Type B pancreatic cell (in vitro differentiated cells): ENCODE measurements at regions not wholly inside any gene's neighbourhood (a gene's known extent, or its start where the extent isn't known, plus 50 kb on each side); places are given as distances from the start of the nearest gene placed in this dataset.

ENCODE experiments used
- DNase-seq: peaks from one replicate; pipeline ENCODE4 v3.0.0; 2021; ENCODE audit warnings: mixed read lengths; ENCODE audit not compliant: unreplicated experiment; ENCODE audit errors: extremely low spot score
- H3K27ac Mint-ChIP-seq: 2 replicates; pipeline ENCODE4 v1.8.0; 2021; ENCODE audit warnings: mild to moderate bottlenecking, mixed read lengths
- H3K27me3 Mint-ChIP-seq: 2 replicates; pipeline ENCODE4 v1.8.0; 2021; ENCODE audit warnings: mixed read lengths
- H3K36me3 Mint-ChIP-seq: 2 replicates; pipeline ENCODE4 v1.8.0; 2021; ENCODE audit warnings: mixed read lengths
- H3K4me1 Mint-ChIP-seq: one replicate; pipeline ENCODE4 v1.8.0; 2021; ENCODE audit warnings: mixed read lengths; ENCODE audit not compliant: unreplicated experiment
- H3K4me3 Mint-ChIP-seq: 2 replicates; pipeline ENCODE4 v1.8.0; 2021; ENCODE audit warnings: mild to moderate bottlenecking, mixed read lengths
- H3K9me3 Mint-ChIP-seq: 2 replicates; pipeline ENCODE4 v1.8.0; 2021; ENCODE audit warnings: mixed read lengths
- TF ChIP-seq, protein P1 (sequence below): fragments of 200-600 bp; sonication (generic); conservative IDR thresholded peaks from 2 replicates; pipeline ENCODE4 v1.5.0; 2021; ENCODE audit warnings: antibody characterized with exemption, mild to moderate bottlenecking

DNA sequence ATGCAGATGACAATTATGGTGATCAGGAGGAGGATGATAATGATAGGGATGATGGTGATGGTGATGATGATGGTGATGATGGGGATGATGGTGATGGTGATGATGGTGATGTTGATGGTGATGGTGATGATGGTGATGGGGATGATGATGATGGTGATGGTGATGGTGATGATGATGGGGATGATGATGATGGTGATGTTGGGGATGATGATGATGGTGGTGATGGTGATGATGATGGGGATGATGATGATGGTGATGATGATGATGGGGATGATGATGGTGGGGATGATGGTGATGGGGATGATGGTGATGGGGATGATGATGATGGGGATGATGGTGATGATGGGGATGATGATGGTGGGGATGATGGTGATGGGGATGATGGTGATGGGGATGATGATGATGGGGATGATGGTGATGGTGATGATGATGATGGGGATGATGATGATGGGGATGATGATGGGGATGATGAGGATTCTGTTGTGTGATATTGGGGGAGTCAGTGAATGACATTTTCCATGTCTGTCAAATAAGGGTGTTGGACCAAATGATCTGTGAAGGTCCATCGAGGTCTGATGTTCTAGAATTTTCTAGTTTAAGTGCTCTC is 65.6 kb upstream of the RPL11 start:
- Mint-ChIP-seq H3K27ac (no peak overlapping the region), H3K4me1 (peaks cover 21% of the 10 kb centered on the region), H3K36me3 (no peaks in the 10 kb centered on the region), H3K27me3 (peaks cover 6% of the 10 kb centered on the region), H3K4me3 (no peak overlapping the region), H3K9me3 (peaks cover 6% of the 10 kb centered on the region)
- TF ChIP-seq, protein P1, sequence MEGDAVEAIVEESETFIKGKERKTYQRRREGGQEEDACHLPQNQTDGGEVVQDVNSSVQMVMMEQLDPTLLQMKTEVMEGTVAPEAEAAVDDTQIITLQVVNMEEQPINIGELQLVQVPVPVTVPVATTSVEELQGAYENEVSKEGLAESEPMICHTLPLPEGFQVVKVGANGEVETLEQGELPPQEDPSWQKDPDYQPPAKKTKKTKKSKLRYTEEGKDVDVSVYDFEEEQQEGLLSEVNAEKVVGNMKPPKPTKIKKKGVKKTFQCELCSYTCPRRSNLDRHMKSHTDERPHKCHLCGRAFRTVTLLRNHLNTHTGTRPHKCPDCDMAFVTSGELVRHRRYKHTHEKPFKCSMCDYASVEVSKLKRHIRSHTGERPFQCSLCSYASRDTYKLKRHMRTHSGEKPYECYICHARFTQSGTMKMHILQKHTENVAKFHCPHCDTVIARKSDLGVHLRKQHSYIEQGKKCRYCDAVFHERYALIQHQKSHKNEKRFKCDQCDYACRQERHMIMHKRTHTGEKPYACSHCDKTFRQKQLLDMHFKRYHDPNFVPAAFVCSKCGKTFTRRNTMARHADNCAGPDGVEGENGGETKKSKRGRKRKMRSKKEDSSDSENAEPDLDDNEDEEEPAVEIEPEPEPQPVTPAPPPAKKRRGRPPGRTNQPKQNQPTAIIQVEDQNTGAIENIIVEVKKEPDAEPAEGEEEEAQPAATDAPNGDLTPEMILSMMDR = no peak
- no peak for DNase-seq

DNA sequence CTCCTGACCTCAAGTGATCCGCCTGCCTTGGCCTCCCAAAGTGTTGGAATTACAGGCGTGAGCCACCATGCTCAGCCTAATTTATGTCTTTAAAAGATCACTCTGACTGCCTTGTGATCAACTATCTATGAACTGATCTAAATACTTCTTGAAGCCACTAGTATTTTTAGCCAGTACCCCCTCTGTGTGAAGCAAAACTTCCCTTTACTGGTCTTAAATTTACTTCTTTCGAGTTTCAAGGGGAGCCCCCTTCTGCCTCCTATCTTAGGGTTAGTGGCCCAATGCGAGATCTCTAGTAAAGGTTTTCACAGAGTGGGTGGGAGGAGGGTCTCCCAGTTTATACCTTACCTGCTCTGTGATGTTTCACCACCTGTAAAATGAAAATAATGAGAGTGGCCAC is 66.1 kb upstream of the RPL11 start:
- Mint-ChIP-seq H3K9me3 (peaks cover 6% of the 10 kb centered on the region), H3K27me3 (peaks cover 12% of the 10 kb centered on the region), H3K4me3 (no peak overlapping the region), H3K4me1 (peaks cover 21% of the 10 kb centered on the region), H3K27ac (no peak overlapping the region), H3K36me3 (no peaks in the 10 kb centered on the region)
- DNase-seq = no peak
- TF ChIP-seq, protein P1 = no peak

DNA sequence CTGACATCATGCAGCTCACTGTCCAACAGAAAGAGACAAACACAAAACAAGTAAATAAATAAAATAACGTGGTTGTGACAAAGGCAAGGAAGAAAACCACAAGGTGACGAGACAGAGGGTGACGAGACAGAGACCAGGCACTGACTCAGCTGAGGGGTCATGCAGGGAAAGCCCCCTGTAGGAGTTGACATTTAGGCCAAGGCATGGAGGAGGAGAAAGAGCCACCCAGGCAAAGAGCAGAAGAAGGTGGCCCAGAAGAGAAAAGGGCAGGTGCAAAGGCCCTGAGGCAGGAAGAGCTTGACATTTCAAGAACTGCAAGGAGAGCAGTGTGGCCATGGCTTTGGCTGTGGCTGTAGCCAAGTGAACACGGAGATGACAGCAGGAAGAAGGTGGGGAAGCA is 65.1 kb upstream of the ID3 start:
- H3K4me3 Mint-ChIP-seq = no peak overlapping the region
- H3K36me3 Mint-ChIP-seq = no peaks in the 10 kb centered on the region
- peaks cover 21% of the 10 kb centered on the region for H3K27me3 Mint-ChIP-seq
- TF ChIP-seq, protein P1 = no peak
- no peak overlapping the region for H3K27ac Mint-ChIP-seq
- peaks cover 20% of the 10 kb centered on the region for H3K4me1 Mint-ChIP-seq
- no peak for DNase-seq
- peaks cover 6% of the 10 kb centered on the region for H3K9me3 Mint-ChIP-seq

DNA sequence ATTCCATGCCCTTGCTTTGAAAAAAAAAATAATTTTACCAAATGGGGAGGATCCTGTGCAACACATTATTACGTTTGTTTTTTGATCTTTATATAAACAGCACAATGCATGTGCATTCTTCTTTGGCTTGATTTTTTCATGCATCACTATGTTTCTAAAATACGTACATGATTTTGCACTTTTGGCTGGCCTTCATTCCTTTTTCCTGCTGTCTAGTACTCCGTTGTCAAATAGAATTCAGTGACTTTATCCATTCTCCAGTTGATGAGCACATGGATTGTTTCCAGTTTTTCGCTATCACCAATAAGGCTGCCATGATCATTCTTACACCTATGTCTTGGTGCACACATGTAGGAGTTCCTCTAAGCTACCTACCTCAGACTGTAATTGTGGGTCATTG is 63.0 kb upstream of the ID3 start:
- peaks cover 14% of the 10 kb centered on the region for H3K4me1 Mint-ChIP-seq

DNA sequence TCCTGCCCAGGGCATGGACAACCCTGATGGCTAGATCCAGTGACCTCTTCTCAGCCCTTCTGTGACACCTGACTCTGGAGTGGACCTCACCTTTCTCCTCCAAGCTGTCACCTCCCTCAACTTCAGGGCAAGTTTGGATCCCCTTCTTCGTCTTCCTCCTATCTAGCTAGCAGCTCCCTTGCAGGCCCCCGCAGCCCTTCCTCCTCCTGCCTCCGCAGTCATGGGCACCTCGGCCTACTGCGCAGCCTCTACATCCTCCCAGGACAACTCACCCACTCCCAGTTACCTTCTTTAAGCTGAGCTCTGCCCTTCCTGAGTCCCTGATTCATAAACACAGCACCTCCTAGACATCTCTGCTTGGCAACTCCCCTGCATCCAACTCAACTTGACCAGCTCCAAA is 61.3 kb upstream of the ID3 start:
- Mint-ChIP-seq H3K4me3 (peak overlapping the region; percentile 40), H3K27me3 (peaks cover 41% of the 10 kb centered on the region), H3K27ac (peak overlapping the region; percentile 26), H3K4me1 (peaks cover 13% of the 10 kb centered on the region), H3K9me3 (peaks cover 15% of the 10 kb centered on the region), H3K36me3 (no peaks in the 10 kb centered on the region)
- TF ChIP-seq, protein P1 = no peak
- DNase-seq = no peak

More for the DNA sequence above, 63.0 kb upstream of the ID3 start:
- Mint-ChIP-seq H3K27me3 (peaks cover 34% of the 10 kb centered on the region), H3K9me3 (peaks cover 12% of the 10 kb centered on the region), H3K4me3 (no peak overlapping the region), H3K27ac (no peak overlapping the region), H3K36me3 (no peaks in the 10 kb centered on the region)
- TF ChIP-seq, protein P1 = no peak
- no peak for DNase-seq
